IPS-18a (cell line): ENCODE measurements at regions not wholly inside any gene's neighbourhood (a gene's known extent, or its start where the extent isn't known, plus 50 kb on each side); places are given as distances from the start of the nearest gene placed in this dataset.

Experiments used
- H3K27ac ChIP-seq: one replicate; pipeline ENCODE4 v1.5.1; 2013; ENCODE audit warnings: low read length
- H3K27me3 ChIP-seq: one replicate; pipeline ENCODE4 v1.6.1; 2013; ENCODE audit warnings: mild to moderate bottlenecking, low read length; ENCODE audit not compliant: control insufficient read depth, insufficient read depth
- H3K36me3 ChIP-seq: one replicate; pipeline ENCODE4 v1.6.1; 2013; ENCODE audit warnings: low read depth, low read length; ENCODE audit not compliant: control insufficient read depth
- H3K4me1 ChIP-seq: one replicate; pipeline ENCODE4 v1.6.1; 2013; ENCODE audit warnings: low read depth, low read length; ENCODE audit not compliant: control insufficient read depth
- H3K4me3 ChIP-seq: one replicate; pipeline ENCODE4 v1.5.1; 2013; ENCODE audit warnings: low read length
- H3K9ac ChIP-seq: one replicate; pipeline ENCODE4 v1.6.1; 2013; ENCODE audit warnings: mild to moderate bottlenecking, low read length, moderate library complexity
- H3K9me3 ChIP-seq: one replicate; pipeline ENCODE4 v1.6.1; 2013; ENCODE audit warnings: low read depth, low read length; ENCODE audit not compliant: control insufficient read depth

DNA sequence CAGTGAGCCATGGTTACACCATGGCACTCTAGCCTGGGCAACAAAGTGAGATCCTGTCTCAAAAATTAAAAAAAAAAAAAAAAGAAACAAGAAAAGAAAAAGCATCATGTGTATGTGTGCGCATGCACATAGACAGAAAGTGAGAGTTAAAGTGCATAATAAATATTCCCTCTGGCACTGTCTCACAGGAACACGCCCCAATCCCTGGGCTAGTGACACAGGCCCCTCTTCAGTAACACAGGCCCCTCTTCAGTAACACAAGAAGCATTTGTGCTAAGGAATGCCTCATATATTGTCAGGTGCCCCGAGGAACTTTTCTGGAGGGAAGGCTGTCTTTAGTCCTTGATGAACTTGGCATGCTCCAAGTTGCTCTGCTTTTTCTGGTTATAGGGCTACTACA is 57.5 kb downstream of the RPL27A start:
- no peak overlapping the region for H3K27ac ChIP-seq

DNA sequence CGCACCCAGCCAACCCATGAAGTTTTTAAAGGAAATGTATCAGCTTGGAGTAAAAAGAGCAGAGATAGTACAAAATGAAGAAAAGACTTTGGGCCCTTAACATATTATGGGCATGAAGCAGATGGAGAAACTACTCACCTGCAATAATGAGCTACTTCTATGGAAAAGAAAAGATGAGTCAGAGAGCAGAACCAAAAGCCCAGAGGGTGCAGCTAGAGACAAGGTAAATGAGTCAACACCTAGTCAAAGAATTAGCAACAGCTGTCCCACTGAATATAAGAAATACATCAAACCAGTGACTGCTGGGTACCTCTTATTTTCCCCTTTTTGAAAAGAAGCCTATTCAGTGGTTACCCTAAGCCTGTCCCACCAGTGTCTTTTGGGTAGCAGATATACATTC is 61.8 kb downstream of the RPL27A start:
- H3K27ac ChIP-seq = no peak overlapping the region
- H3K4me3 ChIP-seq = no peak overlapping the region
- H3K9ac ChIP-seq = no peak overlapping the region
- no peaks in the 10 kb centered on the region for H3K36me3 ChIP-seq
- no peaks in the 10 kb centered on the region for H3K4me1 ChIP-seq
- no peaks in the 10 kb centered on the region for H3K27me3 ChIP-seq
- no peaks in the 10 kb centered on the region for H3K9me3 ChIP-seq

More for the DNA sequence above, 57.5 kb downstream of the RPL27A start:
- peaks cover 4% of the 10 kb centered on the region for H3K36me3 ChIP-seq
- no peaks in the 10 kb centered on the region for H3K27me3 ChIP-seq
- H3K9ac ChIP-seq = no peak overlapping the region
- H3K9me3 ChIP-seq = no peaks in the 10 kb centered on the region
- no peaks in the 10 kb centered on the region for H3K4me1 ChIP-seq
- no peak overlapping the region for H3K4me3 ChIP-seq

GRCh38 chr11:8745431-8746253 is 63.0 kb downstream of the RPL27A start:
- H3K4me1 ChIP-seq = no peaks in the 10 kb centered on the region
- H3K36me3 ChIP-seq = no peaks in the 10 kb centered on the region
- no peak overlapping the region for H3K4me3 ChIP-seq
- no peaks in the 10 kb centered on the region for H3K27me3 ChIP-seq
- no peak overlapping the region for H3K27ac ChIP-seq
- H3K9ac ChIP-seq = no peak overlapping the region
- H3K9me3 ChIP-seq = no peaks in the 10 kb centered on the region

GRCh38 chr11:8746331-8746974 is 63.9 kb downstream of the RPL27A start:
- no peak overlapping the region for H3K27ac ChIP-seq
- H3K36me3 ChIP-seq = no peaks in the 10 kb centered on the region
- H3K27me3 ChIP-seq = no peaks in the 10 kb centered on the region
- H3K9ac ChIP-seq = no peak overlapping the region
- no peak overlapping the region for H3K4me3 ChIP-seq
- H3K4me1 ChIP-seq = no peaks in the 10 kb centered on the region
- no peaks in the 10 kb centered on the region for H3K9me3 ChIP-seq

DNA sequence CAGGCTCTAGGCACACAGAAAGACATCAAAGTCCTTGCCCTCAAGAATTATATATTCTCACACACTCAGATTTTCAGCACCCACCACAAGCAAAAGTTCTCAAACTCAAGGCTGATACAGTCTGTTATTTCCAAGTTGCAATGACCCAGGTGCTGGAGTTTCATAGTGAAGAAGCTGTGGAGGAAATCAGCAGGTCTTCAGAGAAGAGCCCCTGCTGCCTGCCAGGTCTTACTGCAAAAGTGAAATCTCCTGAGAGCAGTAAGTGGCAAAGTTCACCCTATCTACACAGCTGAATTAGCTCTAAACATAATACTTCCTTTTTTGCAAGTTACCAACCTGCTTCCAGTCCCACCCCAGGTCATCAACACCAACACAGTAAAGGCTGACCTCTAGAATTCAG is 64.6 kb downstream of the RPL27A start:
- Histone ChIP-seq H3K4me1 (no peaks in the 10 kb centered on the region), H3K27me3 (no peaks in the 10 kb centered on the region), H3K36me3 (no peaks in the 10 kb centered on the region), H3K27ac (no peak overlapping the region), H3K4me3 (no peak overlapping the region), H3K9me3 (no peaks in the 10 kb centered on the region), H3K9ac (no peak overlapping the region)

- H3K9ac ChIP-seq = no peak overlapping the region
- H3K4me1 ChIP-seq = no peaks in the 10 kb centered on the region
- H3K4me3 ChIP-seq = no peak overlapping the region
- H3K9me3 ChIP-seq = no peaks in the 10 kb centered on the region
- H3K27ac ChIP-seq = no peak overlapping the region
- H3K27me3 ChIP-seq = no peaks in the 10 kb centered on the region
- H3K36me3 ChIP-seq = no peaks in the 10 kb centered on the region
Observed at GRCh38 chr11:8748317-8748716, 65.7 kb downstream of the RPL27A start.

DNA sequence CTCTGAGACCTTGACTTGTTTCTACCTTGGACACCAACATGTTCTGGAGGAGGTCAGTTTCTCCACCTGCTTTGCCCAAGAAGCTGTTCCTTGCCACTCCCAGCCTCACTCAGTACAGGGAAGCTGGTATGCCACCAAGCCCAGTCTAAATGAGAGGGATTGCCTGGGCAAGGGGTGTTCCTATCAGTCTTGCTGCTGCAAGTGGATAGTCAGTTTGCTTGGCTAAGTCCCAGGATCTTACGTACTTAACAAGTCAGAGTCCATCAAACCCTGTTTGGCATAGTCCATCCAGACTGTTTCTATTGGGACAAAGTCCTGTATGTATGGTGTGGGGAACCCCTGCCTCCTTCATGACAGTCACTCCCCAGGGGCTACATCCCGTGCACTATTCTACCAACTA is 66.6 kb downstream of the RPL27A start:
- H3K27ac ChIP-seq = no peak overlapping the region
- no peaks in the 10 kb centered on the region for H3K9me3 ChIP-seq
- H3K4me3 ChIP-seq = no peak overlapping the region
- H3K27me3 ChIP-seq = no peaks in the 10 kb centered on the region
- H3K36me3 ChIP-seq = no peaks in the 10 kb centered on the region
- H3K4me1 ChIP-seq = no peaks in the 10 kb centered on the region
- H3K9ac ChIP-seq = no peak overlapping the region

DNA sequence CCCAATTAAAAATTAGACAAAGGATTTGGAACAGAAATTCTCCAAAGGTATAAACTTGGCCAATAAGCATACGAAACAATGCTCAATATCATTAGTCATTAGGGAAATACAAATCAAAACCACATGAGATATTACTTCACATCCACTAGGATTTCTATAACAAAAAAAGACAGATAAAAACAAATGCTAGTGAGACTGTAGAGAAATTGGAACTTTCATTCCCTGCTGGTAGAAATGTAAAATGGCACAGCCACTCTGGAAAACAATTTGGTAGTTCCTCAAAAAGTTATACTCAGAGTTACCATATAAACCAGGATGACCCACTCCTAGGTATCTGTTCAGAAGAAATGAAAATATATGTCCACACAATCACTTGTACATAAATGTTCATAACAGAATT is 71.6 kb downstream of the RPL27A start:
- Histone ChIP-seq H3K27ac (no peak overlapping the region), H3K9ac (no peak overlapping the region), H3K27me3 (no peaks in the 10 kb centered on the region), H3K4me1 (no peaks in the 10 kb centered on the region), H3K9me3 (no peaks in the 10 kb centered on the region), H3K4me3 (no peak overlapping the region), H3K36me3 (no peaks in the 10 kb centered on the region)

DNA sequence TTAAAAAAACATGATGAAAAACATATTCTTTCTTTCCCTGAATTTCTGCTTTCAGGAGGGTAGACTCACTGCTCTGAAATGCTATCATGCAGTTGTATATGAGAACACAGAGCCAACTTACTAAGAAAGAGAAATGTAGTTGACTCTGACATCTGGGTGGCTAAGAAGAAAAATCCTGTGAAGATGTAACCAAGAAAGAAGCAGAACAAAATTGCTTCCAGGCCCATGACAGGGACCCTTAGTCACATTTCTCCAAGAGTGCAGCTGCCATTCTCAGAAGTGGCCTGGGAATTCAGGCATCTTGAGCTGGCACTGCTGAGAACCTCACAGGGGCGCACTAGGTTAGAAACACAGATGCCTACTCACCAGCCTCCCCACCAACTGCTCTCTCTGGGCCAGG is 73.6 kb downstream of the RPL27A start:
- Histone ChIP-seq H3K4me1 (no peaks in the 10 kb centered on the region), H3K36me3 (no peaks in the 10 kb centered on the region), H3K9ac (no peak overlapping the region), H3K27ac (no peak overlapping the region), H3K9me3 (no peaks in the 10 kb centered on the region), H3K4me3 (no peak overlapping the region), H3K27me3 (no peaks in the 10 kb centered on the region)

GRCh38 chr11:8757047-8757446 is 74.5 kb downstream of the RPL27A start:
- Histone ChIP-seq H3K4me3 (no peak overlapping the region), H3K9ac (no peak overlapping the region), H3K27ac (no peak overlapping the region), H3K27me3 (no peaks in the 10 kb centered on the region), H3K9me3 (no peaks in the 10 kb centered on the region), H3K4me1 (no peaks in the 10 kb centered on the region), H3K36me3 (no peaks in the 10 kb centered on the region)

GRCh38 chr11:8757533-8757932 is 74.9 kb downstream of the RPL27A start:
- H3K4me1 ChIP-seq = no peaks in the 10 kb centered on the region
- H3K27ac ChIP-seq = no peak overlapping the region
- H3K36me3 ChIP-seq = no peaks in the 10 kb centered on the region
- no peaks in the 10 kb centered on the region for H3K27me3 ChIP-seq
- H3K9me3 ChIP-seq = no peaks in the 10 kb centered on the region
- H3K9ac ChIP-seq = no peak overlapping the region
- H3K4me3 ChIP-seq = no peak overlapping the region

DNA sequence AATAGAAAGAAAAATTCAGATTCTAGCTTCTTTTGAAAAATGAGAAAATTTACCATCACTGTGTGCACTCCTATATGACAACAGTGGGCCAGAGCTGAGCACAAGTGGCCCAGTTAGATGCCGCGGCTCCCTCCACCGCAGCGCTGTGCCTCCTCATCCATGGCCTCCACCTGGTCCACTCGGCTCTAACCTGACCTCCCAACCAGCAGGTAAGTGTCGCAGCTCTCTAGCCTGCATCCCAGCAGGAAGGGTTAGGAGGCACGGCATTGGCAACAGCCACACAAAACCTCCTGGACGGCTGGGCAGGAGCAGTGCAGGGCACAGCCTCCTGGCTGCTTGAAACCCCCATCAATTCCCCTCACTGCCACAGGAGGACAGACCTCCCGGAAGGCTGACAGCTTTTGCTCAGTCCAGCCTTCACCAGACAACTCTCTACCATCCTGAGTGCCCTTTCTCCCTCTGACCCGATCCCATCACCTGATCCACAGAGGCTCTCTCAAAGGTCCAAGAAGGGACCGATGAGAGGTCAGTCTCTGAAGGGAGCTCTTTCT is 76.1 kb downstream of the RPL27A start:
- Histone ChIP-seq H3K36me3 (no peaks in the 10 kb centered on the region), H3K9me3 (no peaks in the 10 kb centered on the region), H3K27ac (no peak overlapping the region), H3K9ac (no peak overlapping the region), H3K27me3 (no peaks in the 10 kb centered on the region), H3K4me1 (no peaks in the 10 kb centered on the region), H3K4me3 (no peak overlapping the region)
